H1 (cell line): ENCODE measurements at regions not wholly inside any gene's neighbourhood (a gene's known extent, or its start where the extent isn't known, plus 50 kb on each side); places are given as distances from the start of the nearest gene placed in this dataset.

ENCODE experiments used
- CTCF ChIA-PET: fragments of 300-600 bp; sonication (Branson Sonifier 250); formaldehyde crosslinking; loops from one replicate; lab custom pipeline; 2021; ENCODE audit not compliant: partially characterized antibody; lab: Charles Lee
- POLR2A ChIA-PET: fragments of 300-600 bp; sonication (Branson Sonifier 250); formaldehyde crosslinking; loops from one replicate; lab custom pipeline; 2021; ENCODE audit warnings: inconsistent platforms; ENCODE audit not compliant: partially characterized antibody; lab: Charles Lee
- DNase-seq, 2 experiments: peaks; one replicate each; pipeline versions ENCODE4 v3.0.0 to v3.0.0-alpha.2; 2010 to 2022; ENCODE audit warnings: low spot score in 2 of 2, low read depth in 1 of 2, mixed read lengths in 1 of 2
- FAIRE-seq: peaks from 2 replicates; lab custom pipeline; 2011; peaks lifted over from hg19 to GRCh38; lab: Jason Lieb, UNC
- H2AFZ ChIP-seq: 2 replicates; pipeline ENCODE4 v1.8.1; 2012; ENCODE audit warnings: low read length, inconsistent platforms
- H2AK5ac ChIP-seq: 2 replicates; pipeline ENCODE4 v1.6.1; 2013; ENCODE audit warnings: low read depth, low read length
- H2BK120ac ChIP-seq: replicated peaks from 2 replicates; pipeline ENCODE3; 2013; ENCODE audit warnings: low read depth, low read length, inconsistent platforms
- H2BK12ac ChIP-seq: 2 replicates; pipeline ENCODE4 v1.6.1; 2013; ENCODE audit warnings: low read depth, low read length
- H2BK15ac ChIP-seq: 2 replicates; pipeline ENCODE4 v1.6.1; 2013; ENCODE audit warnings: low read length
- H2BK20ac ChIP-seq: 2 replicates; pipeline ENCODE4 v1.6.1; 2013; ENCODE audit warnings: low read length
- H2BK5ac ChIP-seq: 2 replicates; pipeline ENCODE4 v1.6.1; 2013; ENCODE audit warnings: low read depth, low read length
- H3K14ac ChIP-seq: 2 replicates; pipeline ENCODE4 v1.6.1; 2013; ENCODE audit warnings: inconsistent platforms; ENCODE audit not compliant: insufficient read length
- H3K18ac ChIP-seq: 2 replicates; pipeline ENCODE4 v1.6.1; 2013; ENCODE audit warnings: low read length; ENCODE audit errors: extremely low read depth
- H3K23ac ChIP-seq: 2 replicates; pipeline ENCODE4 v1.6.1; 2013; ENCODE audit warnings: inconsistent platforms; ENCODE audit not compliant: insufficient read length
- H3K23me2 ChIP-seq: 2 replicates; pipeline ENCODE4 v1.6.1; 2013; ENCODE audit warnings: low read depth, low read length
- H3K27ac ChIP-seq: 2 replicates; pipeline ENCODE4 v1.6.1; 2011; ENCODE audit warnings: low read depth, low read length, inconsistent platforms
- H3K27me3 ChIP-seq, 4 experiments: replicated peaks in 1 of 4; 1 replicate in 1 of 4; 2 replicates in 3 of 4; pipeline versions ENCODE4 v1.6.1 to v1.8.1; 2011 to 2013; ENCODE audit warnings: low read length in 3 of 4, mild to moderate bottlenecking in 3 of 4, inconsistent platforms in 2 of 4, mixed read lengths in 2 of 4, moderate library complexity in 1 of 4; ENCODE audit not compliant: control insufficient read depth in 3 of 4, insufficient read depth in 3 of 4; ENCODE audit errors: extremely low read depth in 1 of 4
- H3K36me3 ChIP-seq, 4 experiments: 2 replicates each; pipeline versions ENCODE4 v1.6.1 to v1.8.1; 2011 to 2013; ENCODE audit warnings: mild to moderate bottlenecking in 4 of 4, low read length in 3 of 4, moderate library complexity in 2 of 4, control low read depth in 1 of 4, inconsistent platforms in 1 of 4; ENCODE audit not compliant: insufficient read depth in 4 of 4, control insufficient read depth in 2 of 4
- H3K4ac ChIP-seq: replicated peaks from 2 replicates; pipeline ENCODE3; 2013; ENCODE audit warnings: low read length, low read depth, mixed read lengths, inconsistent platforms; ENCODE audit not compliant: insufficient read length
- H3K4me1 ChIP-seq, 4 experiments: replicated peaks in 1 of 4; 1 replicate in 1 of 4; 2 replicates in 3 of 4; pipeline versions ENCODE4 v1.6.1 to v1.8.1; 2011 to 2013; ENCODE audit warnings: low read length in 3 of 4, inconsistent platforms in 2 of 4, mixed read lengths in 1 of 4; ENCODE audit not compliant: insufficient read depth in 4 of 4, control insufficient read depth in 3 of 4
- H3K4me2 ChIP-seq, 2 experiments: 2 replicates each; pipeline versions ENCODE4 v1.6.1 to v1.8.1; 2011 to 2013; ENCODE audit warnings: low read depth in 2 of 2, low read length in 2 of 2, control low read depth in 1 of 2, inconsistent platforms in 1 of 2, mild to moderate bottlenecking in 1 of 2; ENCODE audit not compliant: insufficient read depth in 1 of 2
- H3K4me3 ChIP-seq, 4 experiments: fragments of 200-600, 300-600 bp in 1 of 4; sonication (generic), shearing (Covaris generic), sonication (Bioruptor Twin) in 1 of 4; 2 replicates each; pipeline versions ENCODE4 v1.5.1 to v1.8.1; 2011 to 2016; ENCODE audit warnings: low read length in 4 of 4, low read depth in 3 of 4, control low read depth in 2 of 4, inconsistent platforms in 2 of 4, mild to moderate bottlenecking in 2 of 4, mixed read lengths in 1 of 4, moderate library complexity in 1 of 4; ENCODE audit not compliant: insufficient read depth in 2 of 4; ENCODE audit errors: extremely low read depth in 1 of 4
- H3K56ac ChIP-seq: replicated peaks from 2 replicates; pipeline ENCODE3; 2013; ENCODE audit warnings: low read depth, mild to moderate bottlenecking, mixed read lengths, low read length, inconsistent platforms; ENCODE audit not compliant: insufficient read length
- H3K79me1 ChIP-seq: 2 replicates; pipeline ENCODE4 v1.6.1; 2013; ENCODE audit warnings: low read depth, low read length, control low read depth
- H3K79me2 ChIP-seq, 2 experiments: 2 replicates each; pipeline versions ENCODE4 v1.6.1 to v1.8.1; 2012 to 2013; ENCODE audit warnings: low read length in 2 of 2, mild to moderate bottlenecking in 2 of 2, inconsistent platforms in 1 of 2; ENCODE audit not compliant: insufficient read depth in 2 of 2, control insufficient read depth in 1 of 2
- H3K9ac ChIP-seq, 4 experiments: replicated peaks in 1 of 4; 1 replicate in 1 of 4; 2 replicates in 3 of 4; pipeline versions ENCODE4 v1.6.1 to v1.8.1; 2011 to 2013; ENCODE audit warnings: low read depth in 3 of 4, low read length in 3 of 4, control low read depth in 2 of 4, mild to moderate bottlenecking in 2 of 4, moderate library complexity in 2 of 4, inconsistent platforms in 1 of 4; ENCODE audit errors: extremely low read depth in 1 of 4
- H3K9me3 ChIP-seq, 2 experiments: 2 replicates each; pipeline versions ENCODE4 v1.6.1 to v1.8.1; 2012 to 2013; ENCODE audit warnings: mild to moderate bottlenecking in 2 of 2, moderate library complexity in 2 of 2, control low read depth in 1 of 2, inconsistent platforms in 1 of 2, low read depth in 1 of 2, low read length in 1 of 2, mixed read lengths in 1 of 2; ENCODE audit not compliant: insufficient read depth in 2 of 2
- H4K20me1 ChIP-seq, 2 experiments: replicated peaks in 1 of 2; 2 replicates each; pipeline versions ENCODE3 to v1.8.1; 2011 to 2013; ENCODE audit warnings: inconsistent platforms in 2 of 2, low read length in 2 of 2, mild to moderate bottlenecking in 1 of 2; ENCODE audit not compliant: insufficient read depth in 2 of 2, control insufficient read depth in 1 of 2
- H4K5ac ChIP-seq: 2 replicates; pipeline ENCODE4 v1.6.1; 2013; ENCODE audit warnings: low read length, low read depth, mixed read lengths, inconsistent platforms; ENCODE audit not compliant: insufficient read length
- H4K8ac ChIP-seq: 2 replicates; pipeline ENCODE4 v1.8.0; 2013; ENCODE audit warnings: mild to moderate bottlenecking, moderate library complexity, low read length, inconsistent platforms; ENCODE audit not compliant: insufficient read depth; ENCODE audit errors: extremely low read depth
- H4K91ac ChIP-seq: replicated peaks from 2 replicates; pipeline ENCODE3; 2013; ENCODE audit warnings: low read length, mixed read lengths, inconsistent platforms; ENCODE audit not compliant: insufficient read length
- BRCA1 ChIP-seq: IDR thresholded peaks from 2 replicates; pipeline ENCODE4 v1.6.1; 2012; ENCODE audit warnings: low read depth, low read length, improper control_type of control experiment
- CEBPB ChIP-seq: IDR thresholded peaks from 2 replicates; pipeline ENCODE4 v1.6.1; 2012; ENCODE audit warnings: low read depth, low read length
- CHD1 ChIP-seq: IDR thresholded peaks from 2 replicates; pipeline ENCODE4 v1.6.1; 2012; ENCODE audit warnings: low read depth, low read length, improper control_type of control experiment
- CHD2 ChIP-seq: IDR thresholded peaks from 2 replicates; pipeline ENCODE4 v1.6.1; 2012; ENCODE audit warnings: low read length, improper control_type of control experiment
- EGR1 ChIP-seq: IDR thresholded peaks from 2 replicates; pipeline ENCODE4 v1.6.1; 2011; ENCODE audit warnings: low read depth, low read length, borderline replicate concordance
- FOSL1 ChIP-seq: IDR thresholded peaks from 2 replicates; pipeline ENCODE4 v1.6.1; 2011; ENCODE audit warnings: mild to moderate bottlenecking, low read depth, low read length, moderate library complexity; ENCODE audit not compliant: insufficient read depth
- NANOG ChIP-seq: IDR thresholded peaks from 2 replicates; pipeline ENCODE4 v1.6.1; 2011; ENCODE audit warnings: low read length, low read depth, mild to moderate bottlenecking, inconsistent platforms; ENCODE audit not compliant: insufficient read depth, poor library complexity, severe bottlenecking
- POLR2A ChIP-seq, 2 experiments: IDR thresholded peaks; 1 replicate in 1 of 2; 2 replicates in 1 of 2; pipeline ENCODE4 v1.6.1; 2011; ENCODE audit warnings: low read depth in 2 of 2, low read length in 2 of 2, mild to moderate bottlenecking in 2 of 2; ENCODE audit errors: control extremely low read depth in 1 of 2
- RAD21 ChIP-seq, 2 experiments: IDR thresholded peaks in 1 of 2; conservative IDR thresholded peaks in 1 of 2; 2 replicates each; pipeline ENCODE4 v1.6.1; 2011; ENCODE audit warnings: low read depth in 2 of 2, low read length in 2 of 2, improper control_type of control experiment in 1 of 2, inconsistent platforms in 1 of 2, mild to moderate bottlenecking in 1 of 2, moderate library complexity in 1 of 2
- RXRA ChIP-seq: IDR thresholded peaks from 2 replicates; pipeline ENCODE4 v1.6.1; 2011; ENCODE audit warnings: low read depth, mild to moderate bottlenecking, low read length, moderate library complexity; ENCODE audit not compliant: insufficient read depth
- SIN3A ChIP-seq, 2 experiments: IDR thresholded peaks in 1 of 2; conservative IDR thresholded peaks in 1 of 2; 2 replicates each; pipeline ENCODE4 v1.6.1; 2011 to 2012; ENCODE audit warnings: low read length in 2 of 2, improper control_type of control experiment in 1 of 2, low read depth in 1 of 2, mild to moderate bottlenecking in 1 of 2
- SIX5 ChIP-seq: IDR thresholded peaks from 2 replicates; pipeline ENCODE4 v1.6.1; 2011; ENCODE audit warnings: mild to moderate bottlenecking, low read depth, low read length
- SP1 ChIP-seq: IDR thresholded peaks from 2 replicates; pipeline ENCODE4 v1.6.1; 2011; ENCODE audit warnings: low read depth, low read length
- SP4 ChIP-seq: IDR thresholded peaks from 2 replicates; pipeline ENCODE4 v1.6.1; 2012; ENCODE audit warnings: low read length, inconsistent platforms
- TBP ChIP-seq: IDR thresholded peaks from 2 replicates; pipeline ENCODE4 v1.6.1; 2011; ENCODE audit warnings: low read depth, low read length, improper control_type of control experiment
- WGBS, 2 experiments: shearing (Covaris generic) in 1 of 2; methylation state at CpG; one replicate each; pipeline versions ENCODE4 v1.1.6 to v1.1.7; 2013 to 2015; ENCODE audit warnings: low lambda C conversion rate in 2 of 2, mixed read lengths in 2 of 2, inconsistent platforms in 1 of 2, low coverage in 1 of 2, missing lambda C conversion rate in 1 of 2; ENCODE audit not compliant: insufficient replicate concordance in 2 of 2, insufficient coverage in 1 of 2, insufficient read length in 1 of 2; ENCODE audit errors: extremely low coverage in 1 of 2, missing lambda C conversion rate in 1 of 2; 5-methylcytosine and 5-hydroxymethylcytosine counted together

GRCh38 chrX:8048466-8048865, 121.3 kb upstream of the PNPLA4 start:
- Histone ChIP-seq H3K4me1 (peaks cover 0 to 3% (median 0%) of the 10 kb centered on the region in 4 experiments; a peak in 1 of 7 replicates), H3K4me2 (no peak overlapping the region), H4K20me1 (no peaks in the 10 kb centered on the region), H4K8ac (no peak overlapping the region), H3K9me3 (no peaks in the 10 kb centered on the region), H3K27me3 (no peaks in the 10 kb centered on the region), H3K14ac (no peak overlapping the region), H2BK15ac (no peak overlapping the region), H3K79me1 (no peaks in the 10 kb centered on the region), H2BK120ac (no peak overlapping the region), H3K23ac (no peak overlapping the region), H4K5ac (no peak overlapping the region), H3K18ac (no peak overlapping the region), H2AFZ (no peak overlapping the region), H3K56ac (no peak overlapping the region), H3K4me3 (no peak overlapping the region)
- no peak for FAIRE-seq
- no peak for TF ChIP-seq SP1
- TF ChIP-seq SP4: no peak
- TF ChIP-seq NANOG: no peak
- TF ChIP-seq CHD1: no peak
- TF ChIP-seq CHD2: no peak
- no peak for TF ChIP-seq RXRA
- no peak for TF ChIP-seq SIX5
- no peak for TF ChIP-seq CEBPB
- no peak for TF ChIP-seq TBP
- TF ChIP-seq FOSL1: no peak
- TF ChIP-seq RAD21 (IDR thresholded peaks at IDR 0.05 in 1 of 2, conservative IDR thresholded peaks at IDR 0.05 in 1 of 2; ENCODE audit: low read depth in 2 of 2, low read length in 2 of 2): no peak
- no peak for TF ChIP-seq BRCA1
- no peak for TF ChIP-seq POLR2A (IDR thresholded peaks at IDR 0.05; ENCODE audit: control extremely low read depth in 1 of 2, low read depth in 2 of 2, low read length in 2 of 2)
- TF ChIP-seq SIN3A (conservative IDR thresholded peaks at IDR 0.05 in 1 of 2, IDR thresholded peaks at IDR 0.05 in 1 of 2; ENCODE audit: low read depth in 1 of 2, low read length in 2 of 2): no peak
- TF ChIP-seq EGR1: no peak
- TF ChIP-seq, all 59 proteins: peak for 0
- no peak overlapping the region for H2AK5ac ChIP-seq
- H3K36me3 ChIP-seq: no peaks in the 10 kb centered on the region
- 88% methylated on average over 1 of the region's 1 CpG; no CpG with 5 or more reads in 1 of the 2 experiments for WGBS, 2 experiments
- H3K4ac ChIP-seq: no peak overlapping the region
- H2BK20ac ChIP-seq: no peak overlapping the region
- ChIA-PET CTCF (no interaction called here), POLR2A (no interaction called here)
- H2BK12ac ChIP-seq: no peak overlapping the region
- no peaks in the 10 kb centered on the region for H3K23me2 ChIP-seq
- no peak for DNase-seq
- no peak overlapping the region for H2BK5ac ChIP-seq
- no peak overlapping the region for H4K91ac ChIP-seq
- no peak overlapping the region for H3K9ac ChIP-seq
- no peaks in the 10 kb centered on the region for H3K79me2 ChIP-seq
- H3K27ac ChIP-seq: no peak overlapping the region
